Panc1 (cell line): ENCODE measurements at regions not wholly inside any gene's neighbourhood (a gene's known extent, or its start where the extent isn't known, plus 50 kb on each side); places are given as distances from the start of the nearest gene placed in this dataset.

Source experiments
- ATAC-seq: fragments of 200-7000 bp; cut with Tn5 transposase; 2 replicates; pipeline ENCODE4 v1.9.1; 2020; ENCODE audit warnings: mild to moderate bottlenecking, moderate library complexity
- BruUV-seq: library from RNA; stranded (reverse); fragments of 400-500 nt; replicated peaks from 2 replicates; lab custom pipeline; 2021; lab: Mats Ljungman, UMichigan
- CTCF ChIA-PET: fragments of 300-600 bp; sonication (Branson Sonifier 250); formaldehyde crosslinking; loops from one replicate; lab custom pipeline; 2022; ENCODE audit warnings: antibody characterized with exemption; lab: Charles Lee
- POLR2A ChIA-PET: fragments of 300-600 bp; sonication (Branson Sonifier 250); formaldehyde crosslinking; loops from one replicate; lab custom pipeline; 2022; ENCODE audit warnings: antibody characterized with exemption; lab: Charles Lee
- DNase-seq: peaks from one replicate; pipeline ENCODE4 v3.0.0-alpha.2; 2010; ENCODE audit warnings: low read depth, low spot score
- H3K27ac ChIP-seq: 2 replicates; pipeline ENCODE4 v1.5.1; 2011; ENCODE audit warnings: mild to moderate bottlenecking, low read length, inconsistent platforms
- H3K27me3 ChIP-seq: fragments of 200-500 bp; sonication (Bioruptor generic); 2 replicates; pipeline ENCODE4 v1.6.0; 2014; ENCODE audit warnings: low read length, inconsistent platforms; ENCODE audit not compliant: control insufficient read depth, insufficient read depth
- H3K36me3 ChIP-seq: fragments of 200-500 bp; sonication (Bioruptor generic); 2 replicates; pipeline ENCODE4 v1.5.1; 2014; ENCODE audit warnings: inconsistent platforms, mild to moderate bottlenecking, low read length, moderate library complexity; ENCODE audit not compliant: control insufficient read depth, insufficient read depth
- H3K4me1 ChIP-seq: 2 replicates; pipeline ENCODE4 v1.5.1; 2011; ENCODE audit warnings: inconsistent platforms, mild to moderate bottlenecking, low read length, moderate library complexity; ENCODE audit not compliant: control insufficient read depth, insufficient read depth
- H3K4me3 ChIP-seq, 2 experiments: 2 replicates each; pipeline ENCODE4 v1.5.1; 2011 to 2012; ENCODE audit warnings: low read depth in 2 of 2, low read length in 2 of 2, mild to moderate bottlenecking in 2 of 2, inconsistent platforms in 1 of 2, moderate library complexity in 1 of 2
- H3K9me3 ChIP-seq: fragments of 200-500 bp; sonication (Bioruptor generic); 2 replicates; pipeline ENCODE4 v1.5.1; 2014; ENCODE audit warnings: low read depth, mild to moderate bottlenecking, inconsistent platforms, low read length, moderate library complexity; ENCODE audit not compliant: control insufficient read depth, insufficient read depth
- CTCF ChIP-seq: fragments of 450-650 bp; IDR thresholded peaks from 2 replicates; pipeline ENCODE4 v1.5.1; 2017; ENCODE audit warnings: mild to moderate bottlenecking
- POLR2AphosphoS5 ChIP-seq: IDR thresholded peaks from 2 replicates; pipeline ENCODE4 v1.6.1; 2012; ENCODE audit warnings: mild to moderate bottlenecking, low read depth, low read length, moderate library complexity
- REST ChIP-seq, 2 experiments: IDR thresholded peaks; 2 replicates each; pipeline ENCODE4 v1.6.1; 2011 to 2012; ENCODE audit warnings: low read depth in 2 of 2, control low read depth in 1 of 2, low read length in 1 of 2, mild to moderate bottlenecking in 1 of 2, moderate library complexity in 1 of 2; ENCODE audit not compliant: insufficient read depth in 1 of 2
- SIN3A ChIP-seq: IDR thresholded peaks from 2 replicates; pipeline ENCODE4 v1.6.1; 2012; ENCODE audit warnings: low read depth, mild to moderate bottlenecking, low read length, moderate library complexity, borderline replicate concordance; ENCODE audit not compliant: insufficient read depth
- TCF7L2 ChIP-seq: IDR thresholded peaks from 2 replicates; pipeline ENCODE4 v1.6.1; 2011; ENCODE audit warnings: mild to moderate bottlenecking, low read depth, low read length, inconsistent platforms
- in situ Hi-C: cut with HindIII; loops from 2 replicates; pipeline ENCODE4 v1.10.0; 2016; ENCODE audit warnings: low sequenced_read_pairs, low pct_unique_long_range_greater_than_20kb
- intact Hi-C: fragments of 100-400 bp; cut with micrococcal nuclease; formaldehyde crosslinking; loops from one replicate; pipeline ENCODE4 v1.10.0; 2022; ENCODE audit not compliant: unreplicated experiment

- in situ Hi-C loops = no loop called here
- no peaks in the 10 kb centered on the region for H3K27me3 ChIP-seq
- no peak for TF ChIP-seq POLR2AphosphoS5
- TF ChIP-seq REST (IDR thresholded peaks at IDR 0.05; ENCODE audit: insufficient read depth in 1 of 2, low read depth in 2 of 2, low read length in 1 of 2) = no peak
- TF ChIP-seq CTCF = no peak
- no peak for TF ChIP-seq SIN3A
- no peak for TF ChIP-seq TCF7L2
- intact Hi-C loops = no loop called here
- ATAC-seq = no peak
- no TSS peak for BruUV-seq
- H3K4me1 ChIP-seq = no peaks in the 10 kb centered on the region
- H3K4me3 ChIP-seq = no peak overlapping the region
- ChIA-PET POLR2A (no interaction called here), CTCF (no interaction called here)
- no peaks in the 10 kb centered on the region for H3K36me3 ChIP-seq
- no peak for DNase-seq
- no peaks in the 10 kb centered on the region for H3K9me3 ChIP-seq
- H3K27ac ChIP-seq = no peak overlapping the region
Measured at GRCh38 chrX:22351966-22352365, 79.3 kb downstream of the CBLL2 start.

GRCh38 chrX:22357621-22358020 lies 84.9 kb downstream of the CBLL2 start:
- no TSS peak for BruUV-seq
- Histone ChIP-seq H3K27me3 (no peaks in the 10 kb centered on the region), H3K9me3 (no peaks in the 10 kb centered on the region), H3K4me3 (no peak overlapping the region), H3K36me3 (no peaks in the 10 kb centered on the region), H3K27ac (no peak overlapping the region), H3K4me1 (no peaks in the 10 kb centered on the region)
- intact Hi-C loops (no loop called here), in situ Hi-C loops (no loop called here)
- no peak for ATAC-seq
- ChIA-PET POLR2A (no interaction called here), CTCF (no interaction called here)
- TF ChIP-seq POLR2AphosphoS5 (no peak), SIN3A (no peak), TCF7L2 (no peak), CTCF (no peak), REST (IDR thresholded peaks at IDR 0.05; ENCODE audit: insufficient read depth in 1 of 2, low read depth in 2 of 2, low read length in 1 of 2) (no peak)
- no peak for DNase-seq
